ENCODE measurements at regions not wholly inside any gene's neighbourhood (a gene's known extent, or its start where the extent isn't known, plus 50 kb on each side); places are given as distances from the start of the nearest gene placed in this dataset.

DNA sequence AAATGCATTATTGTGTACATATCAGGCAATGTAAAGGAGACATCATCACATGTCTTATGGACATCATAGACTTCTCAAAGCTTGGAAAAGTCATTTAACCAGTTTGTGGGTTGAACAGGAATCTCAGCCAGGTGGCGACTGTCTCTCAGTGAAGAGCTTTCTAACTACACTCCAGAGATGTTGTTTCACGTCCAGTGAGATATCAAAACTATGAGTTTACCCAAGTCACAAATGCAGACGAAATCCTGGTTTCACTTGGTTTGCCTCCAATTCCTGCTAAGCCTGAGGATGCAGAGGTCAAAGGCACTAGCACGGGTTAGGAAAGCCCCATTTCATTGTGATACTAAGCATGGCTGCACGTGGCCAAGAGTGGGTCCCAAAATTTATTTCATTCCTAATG lies 384.5 kb upstream of the MEIS1 start:
- CTCF ChIA-PET = no interaction called here
- POLR2A ChIA-PET = no interaction called here

- POLR2A ChIA-PET = no interaction called here
- CTCF ChIA-PET = no interaction called here
Measured at GRCh38 chr2:66048667-66049066, 386.3 kb upstream of the MEIS1 start.

DNA sequence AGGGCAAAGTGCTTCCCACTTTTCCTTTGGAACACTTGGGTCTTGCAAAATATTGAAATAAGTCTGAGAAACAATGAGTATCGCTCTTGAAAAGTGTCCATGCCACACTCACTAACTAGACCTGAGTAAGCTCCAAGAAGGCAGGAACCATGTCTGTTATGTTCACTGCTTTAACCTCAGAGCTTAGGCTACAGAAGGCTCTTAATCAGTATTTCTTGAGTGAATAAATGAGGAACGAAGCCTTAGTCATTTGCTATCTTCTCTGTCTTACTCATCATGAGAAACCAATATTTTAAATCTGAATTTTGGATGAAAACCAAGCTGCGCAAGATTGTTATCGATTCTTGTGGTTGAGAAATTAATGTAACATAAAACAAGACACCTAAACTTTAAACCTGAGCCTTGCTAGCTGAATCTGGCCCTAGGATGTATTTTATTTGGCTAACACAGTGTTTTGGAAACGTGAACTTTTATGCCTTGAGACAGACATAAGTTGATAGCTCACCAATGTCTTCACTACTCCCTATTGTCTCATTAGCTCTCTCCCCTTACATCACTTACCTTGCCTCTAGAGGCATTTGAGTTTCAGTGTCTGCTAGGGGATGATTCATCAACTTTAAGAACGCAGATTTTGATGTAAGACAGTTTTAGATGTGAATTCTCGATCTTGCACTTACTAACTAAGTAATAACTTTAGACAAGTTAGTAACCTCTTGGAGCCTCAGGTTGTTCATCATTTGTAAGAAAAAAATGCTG lies 392.8 kb upstream of the MEIS1 start:
- POLR2A ChIA-PET = no interaction called here

GRCh38 chr2:66036948-66037347 lies 398.0 kb upstream of the MEIS1 start:
- CTCF ChIA-PET = no interaction called here
- POLR2A ChIA-PET = no interaction called here

More for the DNA sequence above, 392.8 kb upstream of the MEIS1 start:
- CTCF ChIA-PET = no interaction called here

DNA sequence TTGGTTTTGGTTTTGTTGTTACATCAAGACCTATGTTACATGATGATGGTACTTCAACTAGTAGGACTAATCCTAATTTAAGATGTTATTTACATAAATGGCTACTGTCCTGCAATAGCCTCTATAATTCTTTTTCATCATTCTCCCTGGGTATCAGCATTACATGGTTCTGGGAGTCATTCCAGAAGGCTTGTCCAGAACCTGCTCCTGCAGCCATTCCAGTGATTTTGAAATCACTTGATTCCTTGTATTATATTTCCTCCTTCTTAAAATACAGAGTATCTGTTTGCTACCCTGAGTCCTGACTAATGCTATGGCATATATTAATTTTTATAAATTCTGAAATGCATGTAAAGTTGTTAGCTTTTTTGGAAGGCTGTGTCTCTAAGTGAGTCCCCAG lies 400.5 kb upstream of the MEIS1 start:
- POLR2A ChIA-PET = no interaction called here
- CTCF ChIA-PET = no interaction called here

GRCh38 chr2:66032226-66032775 lies 402.6 kb upstream of the MEIS1 start:
- POLR2A ChIA-PET = no interaction called here
- CTCF ChIA-PET = no interaction called here

DNA sequence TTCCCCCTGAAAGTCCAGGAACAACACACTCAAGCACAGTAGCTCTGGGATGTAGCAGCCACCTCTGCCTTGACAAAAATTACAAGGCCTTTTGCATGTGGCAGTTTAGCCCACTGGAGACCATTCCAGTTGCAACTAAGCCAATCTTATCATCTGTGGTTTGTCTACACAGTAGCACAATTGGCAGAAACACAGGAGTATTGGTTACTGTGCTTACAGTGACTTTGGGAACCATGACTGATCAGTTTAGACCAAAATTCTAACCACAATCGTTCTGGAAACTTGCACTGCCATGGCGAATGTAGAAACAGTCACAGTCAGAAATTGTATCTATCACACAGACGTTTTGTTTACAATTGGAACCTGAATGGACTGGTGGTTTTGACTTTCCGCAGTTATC lies 403.7 kb upstream of the MEIS1 start:
- CTCF ChIA-PET = no interaction called here
- POLR2A ChIA-PET = no interaction called here

DNA sequence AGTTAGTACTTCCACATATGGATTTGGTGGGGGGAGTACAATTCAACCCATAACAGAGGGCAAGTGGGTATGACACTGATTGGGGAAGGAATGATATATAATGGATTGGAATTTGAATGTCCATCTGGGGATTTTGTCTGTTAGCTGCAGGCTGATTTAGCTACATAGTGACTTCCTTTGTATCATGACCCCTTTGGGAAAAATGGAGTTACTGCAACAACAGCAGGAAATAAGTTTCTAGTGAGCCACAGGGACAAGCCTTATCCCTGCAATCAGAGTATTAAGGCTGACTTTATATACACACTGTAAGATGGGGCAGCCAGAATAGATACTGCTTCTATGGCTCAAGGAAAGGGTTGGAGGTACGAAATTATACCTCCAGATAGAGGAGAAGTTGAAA lies 404.4 kb upstream of the MEIS1 start:
- ChIA-PET POLR2A (no interaction called here), CTCF (no interaction called here)

DNA sequence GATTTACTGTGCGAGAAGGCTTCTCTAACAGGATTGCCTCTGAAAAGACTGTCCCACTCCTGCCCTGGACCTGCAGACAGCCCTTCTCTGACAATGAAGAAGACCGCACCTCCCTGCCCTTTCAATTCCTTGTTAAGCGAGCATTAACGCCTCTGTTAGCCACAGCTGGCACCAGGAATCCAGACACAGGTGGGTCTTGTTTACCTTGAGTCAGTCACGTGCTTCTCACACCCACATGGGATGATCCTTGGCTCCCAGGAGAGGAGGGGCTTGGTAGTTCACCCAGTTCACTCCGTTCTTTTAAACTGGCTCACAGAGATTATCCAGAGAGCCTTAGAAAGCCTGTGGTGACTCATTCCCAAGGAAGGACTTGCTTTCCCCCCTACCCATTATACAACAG lies 410.5 kb upstream of the MEIS1 start:
- POLR2A ChIA-PET = no interaction called here
- CTCF ChIA-PET = no interaction called here

DNA sequence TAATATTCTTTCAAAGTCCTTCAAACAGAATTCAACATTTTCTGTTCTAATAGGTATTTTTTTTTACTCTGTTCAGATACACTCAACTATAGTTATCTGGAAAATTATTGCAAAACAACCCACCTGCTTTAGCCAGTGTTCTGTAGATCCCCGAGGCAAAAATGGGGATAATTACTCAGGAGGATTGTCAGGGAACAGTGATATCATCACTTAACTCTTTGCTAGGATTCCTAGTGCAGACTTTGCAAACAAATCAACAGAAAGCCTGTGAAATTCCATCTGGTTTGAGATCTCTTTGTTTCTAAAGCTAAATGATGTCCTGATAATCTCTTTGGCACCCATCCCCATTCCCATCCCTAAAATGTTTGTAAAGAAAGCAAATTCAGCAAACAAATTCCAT lies 413.6 kb upstream of the MEIS1 start:
- ChIA-PET CTCF (no interaction called here), POLR2A (no interaction called here)

DNA sequence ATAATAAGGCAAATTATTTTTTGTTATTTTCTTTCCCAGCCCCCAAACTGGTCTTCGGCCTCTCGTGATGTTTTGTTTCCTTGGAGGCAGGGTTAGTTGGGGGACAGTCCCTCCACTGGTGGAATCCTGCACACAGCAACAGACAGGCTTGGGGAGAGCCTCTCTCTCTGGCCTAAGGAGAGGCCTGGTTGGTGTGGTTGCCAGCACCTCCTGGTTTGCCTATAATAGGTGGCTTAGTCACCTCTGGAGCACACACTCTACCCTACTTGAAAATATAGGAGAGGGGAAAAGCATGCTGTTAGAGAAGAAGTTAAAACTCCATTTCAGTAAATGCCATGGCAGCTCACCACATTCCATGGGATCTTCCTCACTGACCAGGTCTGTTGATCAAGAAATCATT lies 417.2 kb upstream of the MEIS1 start:
- CTCF ChIA-PET = no interaction called here
- POLR2A ChIA-PET = no interaction called here

- POLR2A ChIA-PET = no interaction called here
- CTCF ChIA-PET = no interaction called here
Measured at GRCh38 chr2:66014450-66014849, 420.5 kb upstream of the MEIS1 start.

- ChIA-PET CTCF (no interaction called here), POLR2A (no interaction called here)
Measured at GRCh38 chr2:66013456-66013855, 421.5 kb upstream of the MEIS1 start.

GRCh38 chr2:66003931-66004330 lies 431.0 kb upstream of the MEIS1 start:
- CTCF ChIA-PET = interaction anchor here (0.6 kb wide), 1 partner anchor 58 kb away, joined by 3 read pairs; no protein-coding TSS in a partner anchor
- POLR2A ChIA-PET = no interaction called here

- CTCF ChIA-PET = no interaction called here
Measured at GRCh38 chr2:66001538-66001937, 433.4 kb upstream of the MEIS1 start.

GRCh38 chr2:66000901-66001300 lies 434.0 kb upstream of the MEIS1 start:
- CTCF ChIA-PET = interaction anchor here (1.0 kb wide), 1 partner anchor 11 kb away, joined by 3 read pairs; no protein-coding TSS in a partner anchor

More at GRCh38 chr2:66001538-66001937, 433.4 kb upstream of the MEIS1 start:
- POLR2A ChIA-PET = no interaction called here

DNA sequence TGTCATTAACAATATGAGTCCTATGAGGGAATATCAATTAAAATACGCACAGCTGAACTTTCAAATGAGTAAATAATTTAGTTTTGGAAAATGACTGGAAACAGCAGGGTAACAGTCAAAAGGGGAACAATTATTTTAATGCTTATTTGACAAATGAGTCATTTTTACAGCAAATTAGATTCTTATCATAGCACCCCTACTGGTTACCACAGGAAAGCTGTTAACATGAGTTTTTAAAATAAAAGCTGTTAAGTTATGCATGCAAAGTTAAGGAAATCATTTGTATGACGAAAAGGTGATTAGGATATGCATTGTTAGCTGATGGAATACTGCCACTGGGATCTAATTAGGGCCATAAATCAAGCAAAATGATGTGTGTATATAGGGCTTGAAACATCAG lies 435.1 kb upstream of the MEIS1 start:
- POLR2A ChIA-PET = no interaction called here
- CTCF ChIA-PET = no interaction called here

More at GRCh38 chr2:66000901-66001300, 434.0 kb upstream of the MEIS1 start:
- POLR2A ChIA-PET = no interaction called here

GRCh38 chr2:65999103-65999502 lies 435.8 kb upstream of the MEIS1 start:
- CTCF ChIA-PET = no interaction called here
- POLR2A ChIA-PET = no interaction called here

GRCh38 chr2:65997961-65998360 lies 437.0 kb upstream of the MEIS1 start:
- CTCF ChIA-PET = no interaction called here
- POLR2A ChIA-PET = no interaction called here

GRCh38 chr2:65992198-65992554 lies 442.7 kb upstream of the MEIS1 start:
- CTCF ChIA-PET = no interaction called here
- POLR2A ChIA-PET = no interaction called here

GRCh38 chr2:65991381-65992197 lies 443.3 kb upstream of the MEIS1 start:
- ChIA-PET POLR2A (no interaction called here), CTCF (no interaction called here)

DNA sequence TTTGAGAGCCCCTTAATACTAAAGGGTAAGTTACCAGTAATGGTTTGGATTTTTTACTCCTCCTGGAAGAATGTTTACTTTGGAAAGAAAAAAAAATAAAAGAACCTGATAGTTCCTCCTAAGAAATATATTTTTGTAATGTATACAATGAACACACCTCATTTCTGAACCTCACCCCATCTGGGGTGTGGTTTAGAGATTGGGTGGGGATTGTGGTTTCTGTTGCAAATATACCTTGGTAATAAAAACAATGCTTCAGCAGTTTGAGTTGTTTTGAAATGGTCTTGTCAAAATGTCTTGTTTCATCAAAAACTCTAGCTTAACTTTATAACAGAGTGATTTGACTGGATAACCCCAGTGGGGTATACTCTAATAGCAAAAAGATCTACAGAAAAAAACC lies 448.9 kb upstream of the MEIS1 start:
- ChIA-PET POLR2A (no interaction called here), CTCF (no interaction called here)

Measured in activated CD8-positive, alpha-beta memory T cell treated with anti-CD3 and anti-CD28 coated beads for 36 hours (primary cell).